ENCODE measurements at regions not wholly inside any gene's neighbourhood (a gene's known extent, or its start where the extent isn't known, plus 50 kb on each side); places are given as distances from the start of the nearest gene placed in this dataset.

DNA sequence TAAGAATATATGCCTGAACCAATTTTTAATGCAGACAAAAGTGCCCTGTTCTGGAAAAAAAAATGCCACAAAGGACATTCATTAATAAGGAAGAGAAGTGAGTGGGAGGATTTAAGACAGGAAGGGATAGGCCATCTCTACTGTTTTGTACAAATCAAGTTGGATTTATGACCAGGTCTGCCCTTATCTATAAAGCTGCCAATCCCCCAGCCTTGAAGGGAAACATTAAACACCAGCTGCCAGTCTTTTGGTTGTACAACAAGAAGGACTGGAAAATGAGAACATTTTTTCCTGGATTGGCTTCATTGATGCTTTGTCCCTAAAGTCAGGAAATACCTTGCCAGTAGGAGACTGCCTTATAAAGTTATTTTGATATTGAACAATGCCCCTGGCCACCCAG, 444.0 kb downstream of the NPHP4 start:
- no peaks in the 10 kb centered on the region for H4K20me1 ChIP-seq (ENCODE audit: low read length)
- ATAC-seq (no peak), DNase-seq (no peak)
- no peak for TF ChIP-seq EZH2 (IDR thresholded peaks at IDR 0.05; ENCODE audit: low read length, unreplicated experiment)
- TF ChIP-seq EZH2phosphoT487 (IDR thresholded peaks at IDR 0.05; ENCODE audit: borderline replicate concordance, low read length): no peak
- TF ChIP-seq, protein P1, sequence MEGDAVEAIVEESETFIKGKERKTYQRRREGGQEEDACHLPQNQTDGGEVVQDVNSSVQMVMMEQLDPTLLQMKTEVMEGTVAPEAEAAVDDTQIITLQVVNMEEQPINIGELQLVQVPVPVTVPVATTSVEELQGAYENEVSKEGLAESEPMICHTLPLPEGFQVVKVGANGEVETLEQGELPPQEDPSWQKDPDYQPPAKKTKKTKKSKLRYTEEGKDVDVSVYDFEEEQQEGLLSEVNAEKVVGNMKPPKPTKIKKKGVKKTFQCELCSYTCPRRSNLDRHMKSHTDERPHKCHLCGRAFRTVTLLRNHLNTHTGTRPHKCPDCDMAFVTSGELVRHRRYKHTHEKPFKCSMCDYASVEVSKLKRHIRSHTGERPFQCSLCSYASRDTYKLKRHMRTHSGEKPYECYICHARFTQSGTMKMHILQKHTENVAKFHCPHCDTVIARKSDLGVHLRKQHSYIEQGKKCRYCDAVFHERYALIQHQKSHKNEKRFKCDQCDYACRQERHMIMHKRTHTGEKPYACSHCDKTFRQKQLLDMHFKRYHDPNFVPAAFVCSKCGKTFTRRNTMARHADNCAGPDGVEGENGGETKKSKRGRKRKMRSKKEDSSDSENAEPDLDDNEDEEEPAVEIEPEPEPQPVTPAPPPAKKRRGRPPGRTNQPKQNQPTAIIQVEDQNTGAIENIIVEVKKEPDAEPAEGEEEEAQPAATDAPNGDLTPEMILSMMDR (conservative IDR thresholded peaks at IDR 0.05; ENCODE audit: low read depth, low read length): no peak
- H3K9me3 ChIP-seq (ENCODE audit: low read length): peaks cover 16% of the 10 kb centered on the region; the same call in 1 of the 2 replicates
- no peaks in the 10 kb centered on the region for H3K36me3 ChIP-seq (ENCODE audit: low read depth, low read length)
- no peaks in the 10 kb centered on the region for H3K27me3 ChIP-seq (ENCODE audit: low read length)
- H3K27ac ChIP-seq (ENCODE audit: low read length): no peak overlapping the region
- H3K9me2 ChIP-seq (replicated peaks; ENCODE audit: low read length): no peaks in the 10 kb centered on the region
- H3K9ac ChIP-seq (ENCODE audit: low read length): no peak overlapping the region
- no peak overlapping the region for H3K4me2 ChIP-seq (ENCODE audit: low read length)
- no peaks in the 10 kb centered on the region for H3F3A ChIP-seq (ENCODE audit: low read length, unreplicated experiment)
- H3K79me2 ChIP-seq (ENCODE audit: low read length): no peaks in the 10 kb centered on the region
- H2AFZ ChIP-seq (ENCODE audit: low read length): no peak overlapping the region
- BruUV-seq (replicated peaks): no TSS peak
- ChIA-PET POLR2A (ENCODE audit: unreplicated experiment) (no interaction called here), CTCF (no interaction called here)
- no peak overlapping the region for H3K4me3 ChIP-seq (ENCODE audit: low read length)
- H3K4me1 ChIP-seq (ENCODE audit: insufficient read depth, low read length): no peaks in the 10 kb centered on the region
- intact Hi-C loops (cut with micrococcal nuclease): no loop called here

DNA sequence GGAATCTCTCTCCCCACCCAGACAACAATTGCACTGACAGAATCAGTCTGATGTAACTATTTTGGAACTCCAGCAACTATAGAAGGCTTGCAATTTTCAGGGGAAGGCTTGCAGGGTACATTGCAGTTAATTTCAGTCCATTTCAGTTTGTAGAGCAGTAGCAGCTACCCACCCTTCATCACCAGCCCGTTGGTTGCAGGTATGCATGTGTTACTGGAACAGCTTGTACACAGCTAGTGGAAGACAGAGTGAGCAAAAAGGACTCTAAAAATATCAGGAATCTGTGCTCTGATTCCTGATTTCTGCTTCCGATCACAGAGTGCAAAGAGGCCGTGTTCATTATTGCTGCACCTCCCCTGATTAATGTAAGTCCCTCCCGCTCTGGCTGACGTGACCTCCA, 449.0 kb downstream of the NPHP4 start:
- ATAC-seq: no peak
- CTCF ChIA-PET: no interaction called here
- H4K20me1 ChIP-seq (ENCODE audit: low read length): no peaks in the 10 kb centered on the region
- H3K4me1 ChIP-seq (ENCODE audit: insufficient read depth, low read length): no peaks in the 10 kb centered on the region
- no peak overlapping the region for H3K9ac ChIP-seq (ENCODE audit: low read length)
- TF ChIP-seq EZH2phosphoT487 (IDR thresholded peaks at IDR 0.05; ENCODE audit: borderline replicate concordance, low read length) (no peak), EZH2 (IDR thresholded peaks at IDR 0.05; ENCODE audit: low read length, unreplicated experiment) (no peak)
- TF ChIP-seq, protein P1 (conservative IDR thresholded peaks at IDR 0.05; ENCODE audit: low read depth, low read length): no peak
- H3K36me3 ChIP-seq (ENCODE audit: low read depth, low read length): no peaks in the 10 kb centered on the region
- POLR2A ChIA-PET (ENCODE audit: unreplicated experiment): no interaction called here
- intact Hi-C loops (cut with micrococcal nuclease): no loop called here
- no peaks in the 10 kb centered on the region for H3K9me3 ChIP-seq (ENCODE audit: low read length)
- no peak overlapping the region for H3K4me3 ChIP-seq (ENCODE audit: low read length)
- no TSS peak for BruUV-seq (replicated peaks)
- H3K79me2 ChIP-seq (ENCODE audit: low read length): no peaks in the 10 kb centered on the region
- no peaks in the 10 kb centered on the region for H3K9me2 ChIP-seq (replicated peaks; ENCODE audit: low read length)
- DNase-seq: no peak
- no peaks in the 10 kb centered on the region for H3F3A ChIP-seq (ENCODE audit: low read length, unreplicated experiment)
- no peak overlapping the region for H3K4me2 ChIP-seq (ENCODE audit: low read length)
- no peak overlapping the region for H3K27ac ChIP-seq (ENCODE audit: low read length)
- H2AFZ ChIP-seq (ENCODE audit: low read length): no peak overlapping the region
- no peaks in the 10 kb centered on the region for H3K27me3 ChIP-seq (ENCODE audit: low read length)

DNA sequence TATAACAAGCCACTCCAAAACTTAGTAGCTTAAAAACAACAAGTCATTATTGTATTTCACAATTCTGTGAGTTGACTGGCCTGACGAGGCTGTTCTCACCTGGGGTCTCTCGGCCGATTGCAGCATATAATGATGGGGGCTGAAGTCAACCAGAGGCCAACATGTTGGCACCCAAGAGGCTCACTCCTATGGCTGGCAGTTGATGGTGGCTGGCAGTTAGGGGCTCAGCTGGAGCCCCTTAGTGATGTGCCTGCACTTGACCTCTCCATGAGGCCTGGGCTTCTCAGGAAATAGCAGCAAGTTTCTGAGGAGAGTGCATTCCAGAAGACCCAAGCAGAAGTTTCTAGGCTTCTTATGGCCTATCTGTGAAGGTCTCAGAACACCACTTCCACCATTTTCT, 459.4 kb downstream of the NPHP4 start:
- no peak for TF ChIP-seq EZH2phosphoT487 (IDR thresholded peaks at IDR 0.05; ENCODE audit: borderline replicate concordance, low read length)
- TF ChIP-seq, protein P1 (conservative IDR thresholded peaks at IDR 0.05; ENCODE audit: low read depth, low read length): no peak
- no peak for TF ChIP-seq EZH2 (IDR thresholded peaks at IDR 0.05; ENCODE audit: low read length, unreplicated experiment)
- Histone ChIP-seq H3F3A (ENCODE audit: low read length, unreplicated experiment) (no peaks in the 10 kb centered on the region), H3K79me2 (ENCODE audit: low read length) (no peaks in the 10 kb centered on the region), H3K4me3 (ENCODE audit: low read length) (no peak overlapping the region), H2AFZ (ENCODE audit: low read length) (no peak overlapping the region), H3K27ac (ENCODE audit: low read length) (no peak overlapping the region), H4K20me1 (ENCODE audit: low read length) (no peaks in the 10 kb centered on the region), H3K27me3 (ENCODE audit: low read length) (peaks cover 8% of the 10 kb centered on the region; the same call in 1 of the 2 replicates), H3K9me3 (ENCODE audit: low read length) (no peaks in the 10 kb centered on the region), H3K36me3 (ENCODE audit: low read depth, low read length) (no peaks in the 10 kb centered on the region), H3K9ac (ENCODE audit: low read length) (no peak overlapping the region), H3K4me1 (ENCODE audit: insufficient read depth, low read length) (no peaks in the 10 kb centered on the region), H3K4me2 (ENCODE audit: low read length) (no peak overlapping the region), H3K9me2 (replicated peaks; ENCODE audit: low read length) (no peaks in the 10 kb centered on the region)
- no TSS peak for BruUV-seq (replicated peaks)
- CTCF ChIA-PET: no interaction called here
- ATAC-seq (no peak), DNase-seq (no peak)
- POLR2A ChIA-PET (ENCODE audit: unreplicated experiment): no interaction called here
- intact Hi-C loops (cut with micrococcal nuclease): no loop called here
